ENCODE measurements at regions not wholly inside any gene's neighbourhood (a gene's known extent, or its start where the extent isn't known, plus 50 kb on each side); places are given as distances from the start of the nearest gene placed in this dataset.
A peak's percentile ranks its signal among the peaks of the same experiment; 100 is the strongest.

DNA sequence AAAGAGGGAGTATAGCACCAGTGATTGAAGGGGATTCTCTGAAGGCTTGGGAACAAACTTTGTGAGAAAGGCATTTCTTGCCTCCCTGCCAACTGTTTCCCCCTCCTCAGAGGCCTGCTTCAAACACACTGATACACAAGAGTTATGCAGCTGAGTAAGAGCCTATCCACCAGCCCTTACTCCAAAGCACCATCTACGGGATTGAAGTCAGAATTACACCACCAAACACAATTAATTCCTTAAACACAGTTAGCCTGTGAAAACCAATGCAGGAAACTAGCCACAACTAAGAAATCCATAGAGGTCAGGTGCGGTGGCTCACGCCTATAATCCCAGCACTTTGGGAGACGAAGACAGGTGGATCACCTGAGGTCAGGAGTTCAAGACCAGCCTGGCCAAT is 138.3 kb downstream of the SHCBP1 start:
- TF ChIP-seq RAD21 (IDR thresholded peaks at IDR 0.05; ENCODE audit: low read depth) (peak; percentile 43; the same call in 1 of the 2 replicates), TAF1 (IDR thresholded peaks at IDR 0.05; ENCODE audit: low read depth) (no peak), CREB1 (IDR thresholded peaks at IDR 0.05; ENCODE audit: low read depth) (no peak), EGR1 (IDR thresholded peaks at IDR 0.05) (no peak), FOXM1 (IDR thresholded peaks at IDR 0.05; ENCODE audit: borderline replicate concordance, low read depth) (no peak), ZBTB7A (IDR thresholded peaks at IDR 0.05; ENCODE audit: low read depth) (no peak), NFIC (IDR thresholded peaks at IDR 0.05) (no peak), EP300 (IDR thresholded peaks at IDR 0.05; ENCODE audit: borderline replicate concordance) (no peak), TCF12 (IDR thresholded peaks at IDR 0.05; ENCODE audit: low read depth) (no peak), CEBPB (IDR thresholded peaks at IDR 0.05) (no peak)
- TF ChIP-seq, protein P1, sequence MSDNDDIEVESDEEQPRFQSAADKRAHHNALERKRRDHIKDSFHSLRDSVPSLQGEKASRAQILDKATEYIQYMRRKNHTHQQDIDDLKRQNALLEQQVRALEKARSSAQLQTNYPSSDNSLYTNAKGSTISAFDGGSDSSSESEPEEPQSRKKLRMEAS (IDR thresholded peaks at IDR 0.05): no peak
- TF ChIP-seq, protein P2, sequence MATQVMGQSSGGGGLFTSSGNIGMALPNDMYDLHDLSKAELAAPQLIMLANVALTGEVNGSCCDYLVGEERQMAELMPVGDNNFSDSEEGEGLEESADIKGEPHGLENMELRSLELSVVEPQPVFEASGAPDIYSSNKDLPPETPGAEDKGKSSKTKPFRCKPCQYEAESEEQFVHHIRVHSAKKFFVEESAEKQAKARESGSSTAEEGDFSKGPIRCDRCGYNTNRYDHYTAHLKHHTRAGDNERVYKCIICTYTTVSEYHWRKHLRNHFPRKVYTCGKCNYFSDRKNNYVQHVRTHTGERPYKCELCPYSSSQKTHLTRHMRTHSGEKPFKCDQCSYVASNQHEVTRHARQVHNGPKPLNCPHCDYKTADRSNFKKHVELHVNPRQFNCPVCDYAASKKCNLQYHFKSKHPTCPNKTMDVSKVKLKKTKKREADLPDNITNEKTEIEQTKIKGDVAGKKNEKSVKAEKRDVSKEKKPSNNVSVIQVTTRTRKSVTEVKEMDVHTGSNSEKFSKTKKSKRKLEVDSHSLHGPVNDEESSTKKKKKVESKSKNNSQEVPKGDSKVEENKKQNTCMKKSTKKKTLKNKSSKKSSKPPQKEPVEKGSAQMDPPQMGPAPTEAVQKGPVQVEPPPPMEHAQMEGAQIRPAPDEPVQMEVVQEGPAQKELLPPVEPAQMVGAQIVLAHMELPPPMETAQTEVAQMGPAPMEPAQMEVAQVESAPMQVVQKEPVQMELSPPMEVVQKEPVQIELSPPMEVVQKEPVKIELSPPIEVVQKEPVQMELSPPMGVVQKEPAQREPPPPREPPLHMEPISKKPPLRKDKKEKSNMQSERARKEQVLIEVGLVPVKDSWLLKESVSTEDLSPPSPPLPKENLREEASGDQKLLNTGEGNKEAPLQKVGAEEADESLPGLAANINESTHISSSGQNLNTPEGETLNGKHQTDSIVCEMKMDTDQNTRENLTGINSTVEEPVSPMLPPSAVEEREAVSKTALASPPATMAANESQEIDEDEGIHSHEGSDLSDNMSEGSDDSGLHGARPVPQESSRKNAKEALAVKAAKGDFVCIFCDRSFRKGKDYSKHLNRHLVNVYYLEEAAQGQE (IDR thresholded peaks at IDR 0.05; ENCODE audit: low read depth): no peak
